CD8-positive, alpha-beta memory T cell (primary cell): ENCODE measurements at regions not wholly inside any gene's neighbourhood (a gene's known extent, or its start where the extent isn't known, plus 50 kb on each side); places are given as distances from the start of the nearest gene placed in this dataset.

ENCODE experiments used
- CTCF ChIA-PET: fragments of 350-600 bp; sonication (Branson Sonifier 250); formaldehyde crosslinking; loops from one replicate; lab custom pipeline; 2021; ENCODE audit warnings: antibody characterized with exemption; lab: Charles Lee
- POLR2A ChIA-PET: fragments of 350-600 bp; sonication (Branson Sonifier 250); formaldehyde crosslinking; loops from one replicate; lab custom pipeline; 2021; ENCODE audit warnings: antibody characterized with exemption; lab: Charles Lee
- DNase-seq, 5 donors: peaks; one replicate each; pipeline versions ENCODE4 v3.0.0 to v3.0.0-alpha.2; 2020 to 2022; ENCODE audit warnings: mixed read lengths in 1 of 5
- H3K27ac ChIP-seq: one replicate; pipeline ENCODE4 v1.7.0; 2013; ENCODE audit warnings: low read depth, mild to moderate bottlenecking, low read length, moderate library complexity
- H3K27me3 ChIP-seq: 2 replicates; pipeline ENCODE4 v1.7.0; 2013; ENCODE audit warnings: low read length, mild to moderate bottlenecking; ENCODE audit not compliant: insufficient read depth, poor library complexity, severe bottlenecking
- H3K36me3 ChIP-seq: 2 replicates; pipeline ENCODE4 v1.7.0; 2013; ENCODE audit warnings: mild to moderate bottlenecking, low read length, moderate library complexity; ENCODE audit not compliant: insufficient read depth
- H3K4me1 ChIP-seq: 2 replicates; pipeline ENCODE4 v1.7.0; 2013; ENCODE audit warnings: mild to moderate bottlenecking, low read length, moderate library complexity; ENCODE audit not compliant: insufficient read depth
- H3K4me3 ChIP-seq: 2 replicates; pipeline ENCODE4 v1.7.0; 2013; ENCODE audit warnings: mild to moderate bottlenecking, low read length
- H3K9me3 ChIP-seq: 2 replicates; pipeline ENCODE4 v1.7.0; 2013; ENCODE audit warnings: mild to moderate bottlenecking, low read length
- H3K27ac Mint-ChIP-seq, 8 donors: one replicate each; pipeline ENCODE4 v1.8.0; 2020 to 2021; ENCODE audit warnings: mixed read lengths in 8 of 8, mild to moderate bottlenecking in 6 of 8, inconsistent platforms in 3 of 8, moderate library complexity in 3 of 8
- H3K27me3 Mint-ChIP-seq, 2 donors: one replicate each; pipeline ENCODE4 v1.8.0; 2020 to 2021; ENCODE audit warnings: mixed read lengths in 2 of 2, mild to moderate bottlenecking in 1 of 2, moderate library complexity in 1 of 2
- H3K36me3 Mint-ChIP-seq, 3 donors: one replicate each; pipeline ENCODE4 v1.8.0; 2020 to 2021; ENCODE audit warnings: mixed read lengths in 3 of 3, inconsistent platforms in 1 of 3, mild to moderate bottlenecking in 1 of 3
- H3K4me1 Mint-ChIP-seq, 3 donors: one replicate each; pipeline ENCODE4 v1.8.0; 2020 to 2021; ENCODE audit warnings: mixed read lengths in 3 of 3, inconsistent platforms in 1 of 3, mild to moderate bottlenecking in 1 of 3
- H3K4me3 Mint-ChIP-seq, 7 donors: one replicate each; pipeline ENCODE4 v1.8.0; 2020 to 2021; ENCODE audit warnings: mixed read lengths in 7 of 7, mild to moderate bottlenecking in 6 of 7, moderate library complexity in 4 of 7, inconsistent platforms in 2 of 7
- H3K9me3 Mint-ChIP-seq, 5 donors: one replicate each; pipeline ENCODE4 v1.8.0; 2020 to 2022; ENCODE audit warnings: mixed read lengths in 5 of 5, mild to moderate bottlenecking in 3 of 5, moderate library complexity in 2 of 5, inconsistent platforms in 1 of 5

GRCh38 chr13:57784633-57785032 lies 153.1 kb downstream of the PCDH17 start:
- ChIA-PET POLR2A (no interaction called here), CTCF (no interaction called here)
- H3K27ac Mint-ChIP-seq: no peak overlapping the region
- Histone ChIP-seq H3K27ac (no peak overlapping the region), H3K4me3 (no peak overlapping the region), H3K36me3 (no peaks in the 10 kb centered on the region), H3K9me3 (no peaks in the 10 kb centered on the region), H3K27me3 (no peaks in the 10 kb centered on the region), H3K4me1 (no peaks in the 10 kb centered on the region)
- H3K9me3 Mint-ChIP-seq: peaks cover 4 to 34% (median 10%) of the 10 kb centered on the region in 5 donors
- H3K36me3 Mint-ChIP-seq: no peaks in the 10 kb centered on the region
- H3K4me1 Mint-ChIP-seq: no peaks in the 10 kb centered on the region
- no peaks in the 10 kb centered on the region for H3K27me3 Mint-ChIP-seq
- DNase-seq: no peak
- H3K4me3 Mint-ChIP-seq: no peak overlapping the region

GRCh38 chr13:57787058-57787791 lies 155.7 kb downstream of the PCDH17 start:
- Mint-ChIP-seq H3K36me3 (no peaks in the 10 kb centered on the region), H3K27ac (no peak overlapping the region), H3K27me3 (no peaks in the 10 kb centered on the region), H3K9me3 (peaks cover 4 to 33% (median 14%) of the 10 kb centered on the region in 5 donors), H3K4me1 (no peaks in the 10 kb centered on the region), H3K4me3 (no peak overlapping the region)
- peak in 1 of 5 donors; percentile 33 for DNase-seq
- H3K27ac ChIP-seq: no peak overlapping the region
- no peaks in the 10 kb centered on the region for H3K4me1 ChIP-seq
- no peak overlapping the region for H3K4me3 ChIP-seq
- H3K36me3 ChIP-seq: no peaks in the 10 kb centered on the region
- H3K27me3 ChIP-seq: no peaks in the 10 kb centered on the region
- ChIA-PET POLR2A (no interaction called here), CTCF (no interaction called here)
- H3K9me3 ChIP-seq: no peaks in the 10 kb centered on the region

- Histone ChIP-seq H3K4me1 (no peaks in the 10 kb centered on the region), H3K36me3 (no peaks in the 10 kb centered on the region), H3K9me3 (no peaks in the 10 kb centered on the region), H3K27me3 (no peaks in the 10 kb centered on the region), H3K4me3 (no peak overlapping the region), H3K27ac (no peak overlapping the region)
- no peaks in the 10 kb centered on the region for H3K4me1 Mint-ChIP-seq
- H3K9me3 Mint-ChIP-seq: peaks cover 1 to 22% (median 4%) of the 10 kb centered on the region in 5 donors
- H3K36me3 Mint-ChIP-seq: no peaks in the 10 kb centered on the region
- no peak overlapping the region for H3K27ac Mint-ChIP-seq
- no peak overlapping the region for H3K4me3 Mint-ChIP-seq
- POLR2A ChIA-PET: no interaction called here
- H3K27me3 Mint-ChIP-seq: no peaks in the 10 kb centered on the region
- CTCF ChIA-PET: no interaction called here
- no peak for DNase-seq
Observed at GRCh38 chr13:57799624-57800023, 168.1 kb downstream of the PCDH17 start.

DNA sequence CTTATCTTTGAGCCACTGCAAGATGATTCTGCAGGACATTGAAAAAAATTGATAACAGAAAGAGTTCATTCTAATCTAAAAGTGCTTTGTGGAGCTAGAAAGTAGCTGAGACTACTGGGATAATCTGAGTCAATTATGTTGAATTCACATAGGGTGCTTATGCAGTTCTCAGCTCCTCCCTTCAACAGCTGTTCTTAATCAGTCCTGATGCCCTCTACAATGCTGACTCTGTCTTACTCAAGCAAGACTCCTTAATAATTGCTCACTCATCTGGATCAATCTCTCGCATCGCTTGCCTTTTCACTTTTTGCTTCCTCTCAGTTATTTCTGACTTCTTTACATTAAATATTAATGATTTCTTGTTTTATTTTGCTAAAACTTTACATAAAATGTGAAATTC lies 182.1 kb downstream of the PCDH17 start:
- no peaks in the 10 kb centered on the region for H3K27me3 Mint-ChIP-seq

DNA sequence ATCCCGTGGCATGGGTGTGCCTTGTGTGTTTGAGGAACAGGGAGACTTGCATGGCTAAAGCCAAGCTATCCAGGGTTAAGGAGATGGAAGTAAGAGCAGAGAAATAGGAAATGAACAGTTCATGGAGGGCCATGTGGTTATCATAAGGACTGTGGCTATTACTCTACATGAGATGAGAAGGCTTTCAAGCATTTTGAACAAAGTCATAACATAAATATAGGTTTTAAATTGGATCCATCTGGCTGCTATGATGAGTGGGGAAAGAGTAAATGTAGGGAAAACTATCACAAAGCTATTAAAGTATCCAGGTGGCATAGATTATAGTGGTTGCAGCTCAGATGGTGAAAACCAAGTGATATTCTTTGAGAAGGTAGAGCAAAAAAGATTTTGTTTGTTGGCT lies 184.1 kb downstream of the PCDH17 start:
- Mint-ChIP-seq H3K27me3 (no peaks in the 10 kb centered on the region), H3K4me3 (no peak overlapping the region)
- CTCF ChIA-PET: no interaction called here

More for the DNA sequence above, 182.1 kb downstream of the PCDH17 start:
- Mint-ChIP-seq H3K27ac (no peak overlapping the region), H3K4me1 (no peaks in the 10 kb centered on the region), H3K4me3 (no peak overlapping the region), H3K9me3 (peaks cover 8 to 40% (median 10%) of the 10 kb centered on the region in 5 donors), H3K36me3 (no peaks in the 10 kb centered on the region)
- no peaks in the 10 kb centered on the region for H3K27me3 ChIP-seq
- no peaks in the 10 kb centered on the region for H3K4me1 ChIP-seq
- no peak overlapping the region for H3K27ac ChIP-seq
- H3K9me3 ChIP-seq: no peaks in the 10 kb centered on the region
- no peak for DNase-seq
- ChIA-PET POLR2A (no interaction called here), CTCF (no interaction called here)
- no peak overlapping the region for H3K4me3 ChIP-seq
- no peaks in the 10 kb centered on the region for H3K36me3 ChIP-seq

DNA sequence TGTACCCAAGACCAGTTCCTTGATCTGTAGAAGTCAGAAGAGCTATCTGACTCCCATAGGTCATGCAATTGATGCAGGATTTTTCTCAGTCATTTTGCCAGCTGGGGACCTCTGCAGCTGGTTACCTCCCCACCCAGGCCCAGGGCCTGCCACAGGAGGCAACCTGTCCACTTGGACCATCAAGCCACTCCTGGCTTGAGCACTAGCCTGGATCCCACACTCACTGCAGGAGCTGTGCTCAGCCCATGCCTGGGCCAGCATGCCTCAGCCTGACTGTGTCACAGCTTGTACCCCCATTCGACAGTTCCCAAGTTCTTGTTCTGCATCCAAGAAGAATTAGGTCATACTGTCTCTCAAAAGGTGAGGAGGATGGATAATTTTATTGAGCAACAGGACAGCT lies 189.4 kb downstream of the PCDH17 start:
- Histone ChIP-seq H3K27me3 (no peaks in the 10 kb centered on the region), H3K36me3 (no peaks in the 10 kb centered on the region), H3K4me1 (no peaks in the 10 kb centered on the region), H3K9me3 (no peaks in the 10 kb centered on the region), H3K4me3 (no peak overlapping the region), H3K27ac (no peak overlapping the region)
- ChIA-PET CTCF (no interaction called here), POLR2A (no interaction called here)
- Mint-ChIP-seq H3K36me3 (peaks cover 0 to 2% (median 0%) of the 10 kb centered on the region in 3 donors), H3K4me3 (no peak overlapping the region), H3K4me1 (no peaks in the 10 kb centered on the region), H3K9me3 (peaks cover 0 to 31% (median 7%) of the 10 kb centered on the region in 5 donors), H3K27ac (no peak overlapping the region), H3K27me3 (no peaks in the 10 kb centered on the region)
- no peak for DNase-seq

More for the DNA sequence above, 184.1 kb downstream of the PCDH17 start:
- no peak overlapping the region for H3K27ac Mint-ChIP-seq
- Histone ChIP-seq H3K27me3 (no peaks in the 10 kb centered on the region), H3K36me3 (no peaks in the 10 kb centered on the region), H3K27ac (no peak overlapping the region), H3K4me3 (no peak overlapping the region), H3K9me3 (no peaks in the 10 kb centered on the region), H3K4me1 (no peaks in the 10 kb centered on the region)
- no peak for DNase-seq
- no peaks in the 10 kb centered on the region for H3K4me1 Mint-ChIP-seq
- no peaks in the 10 kb centered on the region for H3K36me3 Mint-ChIP-seq
- POLR2A ChIA-PET: no interaction called here
- peaks cover 5 to 26% (median 11%) of the 10 kb centered on the region in 5 donors for H3K9me3 Mint-ChIP-seq

DNA sequence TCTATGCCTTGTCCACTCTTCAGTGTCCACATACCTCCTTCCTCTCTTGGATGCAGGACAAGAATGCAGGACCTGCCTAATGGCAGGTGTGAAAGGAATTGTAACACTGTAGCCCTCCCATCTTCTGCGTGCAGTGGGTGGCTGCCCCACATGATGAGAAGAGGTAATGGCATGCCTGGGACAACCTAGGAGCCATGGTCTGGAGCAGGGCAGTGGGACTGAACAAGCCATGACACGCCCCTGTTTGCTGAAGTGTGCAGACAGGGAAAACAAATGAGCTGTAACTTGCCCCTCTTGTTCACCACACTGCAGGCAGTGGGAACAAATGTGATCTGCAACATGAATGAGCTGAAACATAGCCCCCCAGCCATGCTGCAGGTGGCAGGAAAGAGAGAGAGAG lies 192.2 kb downstream of the PCDH17 start:
- POLR2A ChIA-PET: no interaction called here
- Histone ChIP-seq H3K9me3 (no peaks in the 10 kb centered on the region), H3K4me3 (no peak overlapping the region), H3K4me1 (no peaks in the 10 kb centered on the region), H3K27me3 (no peaks in the 10 kb centered on the region), H3K27ac (no peak overlapping the region), H3K36me3 (no peaks in the 10 kb centered on the region)
- H3K27ac Mint-ChIP-seq: no peak overlapping the region
- no peaks in the 10 kb centered on the region for H3K27me3 Mint-ChIP-seq
- no peak overlapping the region for H3K4me3 Mint-ChIP-seq
- H3K36me3 Mint-ChIP-seq: peaks cover 0 to 2% (median 0%) of the 10 kb centered on the region in 3 donors
- CTCF ChIA-PET: no interaction called here
- no peak for DNase-seq
- peaks cover 4 to 29% (median 10%) of the 10 kb centered on the region in 5 donors for H3K9me3 Mint-ChIP-seq
- no peaks in the 10 kb centered on the region for H3K4me1 Mint-ChIP-seq

DNA sequence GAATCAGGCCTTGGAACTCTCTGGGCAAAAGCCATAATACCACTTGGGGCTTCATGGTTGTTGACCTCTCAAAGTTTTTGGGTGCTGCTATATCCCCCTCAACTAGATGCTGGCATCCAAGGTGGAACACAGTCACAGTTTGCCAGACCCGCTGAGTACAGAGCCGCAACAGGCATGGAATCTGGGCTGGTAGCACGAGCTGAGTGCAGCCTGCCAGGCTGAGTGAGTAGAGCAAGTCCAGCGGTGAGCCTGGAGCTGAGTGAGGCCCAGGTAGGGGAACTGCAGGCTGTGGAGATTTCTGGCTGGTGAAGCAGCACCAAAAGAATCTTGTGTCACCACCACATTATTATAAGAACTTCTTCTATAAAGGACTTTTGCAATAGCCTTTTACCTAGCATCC lies 192.6 kb downstream of the PCDH17 start:
- H3K36me3 Mint-ChIP-seq: peaks cover 0 to 2% (median 0%) of the 10 kb centered on the region in 3 donors
- no peak overlapping the region for H3K27ac Mint-ChIP-seq
- Histone ChIP-seq H3K27ac (no peak overlapping the region), H3K27me3 (no peaks in the 10 kb centered on the region), H3K4me1 (no peaks in the 10 kb centered on the region), H3K9me3 (no peaks in the 10 kb centered on the region), H3K4me3 (no peak overlapping the region), H3K36me3 (no peaks in the 10 kb centered on the region)
- no peak for DNase-seq
- H3K9me3 Mint-ChIP-seq: peaks cover 4 to 28% (median 10%) of the 10 kb centered on the region in 5 donors
- H3K4me3 Mint-ChIP-seq: no peak overlapping the region
- POLR2A ChIA-PET: no interaction called here
- no peaks in the 10 kb centered on the region for H3K4me1 Mint-ChIP-seq
- CTCF ChIA-PET: no interaction called here
- no peaks in the 10 kb centered on the region for H3K27me3 Mint-ChIP-seq
